ENCODE measurements at regions not wholly inside any gene's neighbourhood (a gene's known extent, or its start where the extent isn't known, plus 50 kb on each side); places are given as distances from the start of the nearest gene placed in this dataset.
"Not testable (repeated sequence)": the region's sequence is repeated elsewhere in the genome, so short reads cannot be mapped to it uniquely, and the experiment has no call there.

GRCh38 chr7:67916571-67917436, 920.2 kb downstream of the TYW1 start:
- Histone ChIP-seq H3K27me3 (ENCODE audit: low read depth, low read length) (no peaks in the 10 kb centered on the region), H3K4me3 (ENCODE audit: low read depth in 1 of 2, low read length in 2 of 2) (no peak overlapping the region), H3K4me1 (ENCODE audit: control insufficient read depth in 1 of 2, insufficient read depth in 2 of 2, low read length in 2 of 2) (no peaks in the 10 kb centered on the region), H3K36me3 (ENCODE audit: control insufficient read depth in 1 of 2, insufficient read depth in 2 of 2, low read length in 2 of 2) (no peaks in the 10 kb centered on the region), H3K27ac (ENCODE audit: low read length) (no peak overlapping the region), H3K9me3 (ENCODE audit: control insufficient read depth in 1 of 2, low read length in 2 of 2) (peaks cover 0 to 4% of the 10 kb centered on the region in 2 donors)

- Histone ChIP-seq H3K36me3 (ENCODE audit: control insufficient read depth in 1 of 2, insufficient read depth in 2 of 2, low read length in 2 of 2) (no peaks in the 10 kb centered on the region), H3K27me3 (ENCODE audit: low read depth, low read length) (no peaks in the 10 kb centered on the region), H3K4me1 (ENCODE audit: control insufficient read depth in 1 of 2, insufficient read depth in 2 of 2, low read length in 2 of 2) (no peaks in the 10 kb centered on the region), H3K4me3 (ENCODE audit: low read depth in 1 of 2, low read length in 2 of 2) (no peak overlapping the region), H3K27ac (ENCODE audit: low read length) (no peak overlapping the region), H3K9me3 (ENCODE audit: control insufficient read depth in 1 of 2, low read length in 2 of 2) (peaks cover 0 to 4% of the 10 kb centered on the region in 2 donors)
These were observed 920.8 kb downstream of the TYW1 start for GRCh38 chr7:67917437-67917755.

- Histone ChIP-seq H3K27me3 (ENCODE audit: low read depth, low read length) (no peaks in the 10 kb centered on the region), H3K27ac (ENCODE audit: low read length) (no peak overlapping the region), H3K9me3 (ENCODE audit: control insufficient read depth in 1 of 2, low read length in 2 of 2) (peaks cover 0 to 4% of the 10 kb centered on the region in 2 donors), H3K36me3 (ENCODE audit: control insufficient read depth in 1 of 2, insufficient read depth in 2 of 2, low read length in 2 of 2) (no peaks in the 10 kb centered on the region), H3K4me3 (ENCODE audit: low read depth in 1 of 2, low read length in 2 of 2) (no peak overlapping the region), H3K4me1 (ENCODE audit: control insufficient read depth in 1 of 2, insufficient read depth in 2 of 2, low read length in 2 of 2) (no peaks in the 10 kb centered on the region)
These were observed 921.5 kb downstream of the TYW1 start for GRCh38 chr7:67918158-67918557.

GRCh38 chr7:67923286-67923685, 926.7 kb downstream of the TYW1 start:
- Histone ChIP-seq H3K4me1 (ENCODE audit: control insufficient read depth in 1 of 2, insufficient read depth in 2 of 2, low read length in 2 of 2) (peaks cover 0 to 2% of the 10 kb centered on the region in 2 donors), H3K4me3 (ENCODE audit: low read depth in 1 of 2, low read length in 2 of 2) (no peak overlapping the region), H3K9me3 (ENCODE audit: control insufficient read depth in 1 of 2, low read length in 2 of 2) (peaks cover 0 to under 1% of the 10 kb centered on the region in 2 donors), H3K27ac (ENCODE audit: low read length) (no peak overlapping the region), H3K36me3 (ENCODE audit: control insufficient read depth in 1 of 2, insufficient read depth in 2 of 2, low read length in 2 of 2) (no peaks in the 10 kb centered on the region), H3K27me3 (ENCODE audit: low read depth, low read length) (no peaks in the 10 kb centered on the region)

- H3K27ac ChIP-seq (ENCODE audit: low read length) = no peak overlapping the region
- H3K4me3 ChIP-seq (ENCODE audit: low read depth in 1 of 2, low read length in 2 of 2) = no peak overlapping the region
- H3K4me1 ChIP-seq (ENCODE audit: control insufficient read depth in 1 of 2, insufficient read depth in 2 of 2, low read length in 2 of 2) = peaks cover 0 to 3% of the 10 kb centered on the region in 2 donors
- no peaks in the 10 kb centered on the region for H3K36me3 ChIP-seq (ENCODE audit: control insufficient read depth in 1 of 2, insufficient read depth in 2 of 2, low read length in 2 of 2)
- no peaks in the 10 kb centered on the region for H3K9me3 ChIP-seq (ENCODE audit: control insufficient read depth in 1 of 2, low read length in 2 of 2)
- no peaks in the 10 kb centered on the region for H3K27me3 ChIP-seq (ENCODE audit: low read depth, low read length)
These were observed 931.5 kb downstream of the TYW1 start for GRCh38 chr7:67928141-67928540.

GRCh38 chr7:67936447-67936846, 939.8 kb downstream of the TYW1 start:
- H3K27me3 ChIP-seq (ENCODE audit: low read depth, low read length); H3K9me3 ChIP-seq (ENCODE audit: control insufficient read depth in 1 of 2, low read length in 2 of 2); H3K36me3 ChIP-seq (ENCODE audit: control insufficient read depth in 1 of 2, insufficient read depth in 2 of 2, low read length in 2 of 2); H3K4me1 ChIP-seq (ENCODE audit: control insufficient read depth in 1 of 2, insufficient read depth in 2 of 2, low read length in 2 of 2); H3K4me3 ChIP-seq (ENCODE audit: low read depth in 1 of 2, low read length in 2 of 2); H3K27ac ChIP-seq (ENCODE audit: low read length): not testable (repeated sequence)

GRCh38 chr7:67940400-67940799, 943.8 kb downstream of the TYW1 start:
- H3K27ac ChIP-seq (ENCODE audit: low read length) = no peak overlapping the region
- no peak overlapping the region for H3K4me3 ChIP-seq (ENCODE audit: low read depth in 1 of 2, low read length in 2 of 2)
- H3K4me1 ChIP-seq (ENCODE audit: control insufficient read depth in 1 of 2, insufficient read depth in 2 of 2, low read length in 2 of 2) = no peaks in the 10 kb centered on the region
- no peaks in the 10 kb centered on the region for H3K9me3 ChIP-seq (ENCODE audit: control insufficient read depth in 1 of 2, low read length in 2 of 2)
- H3K36me3 ChIP-seq (ENCODE audit: control insufficient read depth in 1 of 2, insufficient read depth in 2 of 2, low read length in 2 of 2) = no peaks in the 10 kb centered on the region
- no peaks in the 10 kb centered on the region for H3K27me3 ChIP-seq (ENCODE audit: low read depth, low read length)

GRCh38 chr7:67947191-67947590, 950.6 kb downstream of the TYW1 start:
- Histone ChIP-seq H3K4me1 (ENCODE audit: control insufficient read depth in 1 of 2, insufficient read depth in 2 of 2, low read length in 2 of 2) (no peaks in the 10 kb centered on the region), H3K4me3 (ENCODE audit: low read depth in 1 of 2, low read length in 2 of 2) (no peak overlapping the region), H3K27me3 (ENCODE audit: low read depth, low read length) (no peaks in the 10 kb centered on the region), H3K36me3 (ENCODE audit: control insufficient read depth in 1 of 2, insufficient read depth in 2 of 2, low read length in 2 of 2) (no peaks in the 10 kb centered on the region), H3K27ac (ENCODE audit: low read length) (no peak overlapping the region), H3K9me3 (ENCODE audit: control insufficient read depth in 1 of 2, low read length in 2 of 2) (no peaks in the 10 kb centered on the region)

GRCh38 chr7:67947646-67948045, 951.0 kb downstream of the TYW1 start:
- Histone ChIP-seq H3K4me3 (ENCODE audit: low read depth in 1 of 2, low read length in 2 of 2) (no peak overlapping the region), H3K9me3 (ENCODE audit: control insufficient read depth in 1 of 2, low read length in 2 of 2) (no peaks in the 10 kb centered on the region), H3K27me3 (ENCODE audit: low read depth, low read length) (no peaks in the 10 kb centered on the region), H3K4me1 (ENCODE audit: control insufficient read depth in 1 of 2, insufficient read depth in 2 of 2, low read length in 2 of 2) (no peaks in the 10 kb centered on the region), H3K36me3 (ENCODE audit: control insufficient read depth in 1 of 2, insufficient read depth in 2 of 2, low read length in 2 of 2) (no peaks in the 10 kb centered on the region), H3K27ac (ENCODE audit: low read length) (no peak overlapping the region)

GRCh38 chr7:67950321-67951083, 953.9 kb downstream of the TYW1 start:
- Histone ChIP-seq H3K9me3 (ENCODE audit: control insufficient read depth in 1 of 2, low read length in 2 of 2) (no peaks in the 10 kb centered on the region), H3K4me1 (ENCODE audit: control insufficient read depth in 1 of 2, insufficient read depth in 2 of 2, low read length in 2 of 2) (no peaks in the 10 kb centered on the region), H3K27ac (ENCODE audit: low read length) (no peak overlapping the region), H3K36me3 (ENCODE audit: control insufficient read depth in 1 of 2, insufficient read depth in 2 of 2, low read length in 2 of 2) (no peaks in the 10 kb centered on the region), H3K4me3 (ENCODE audit: low read depth in 1 of 2, low read length in 2 of 2) (no peak overlapping the region), H3K27me3 (ENCODE audit: low read depth, low read length) (no peaks in the 10 kb centered on the region)

GRCh38 chr7:67955061-67955460, 958.4 kb downstream of the TYW1 start:
- H3K4me1 ChIP-seq (ENCODE audit: control insufficient read depth in 1 of 2, insufficient read depth in 2 of 2, low read length in 2 of 2) = no peaks in the 10 kb centered on the region
- H3K27ac ChIP-seq (ENCODE audit: low read length) = no peak overlapping the region
- no peaks in the 10 kb centered on the region for H3K36me3 ChIP-seq (ENCODE audit: control insufficient read depth in 1 of 2, insufficient read depth in 2 of 2, low read length in 2 of 2)
- H3K9me3 ChIP-seq (ENCODE audit: control insufficient read depth in 1 of 2, low read length in 2 of 2) = peaks cover 0 to 2% of the 10 kb centered on the region in 2 donors
- no peaks in the 10 kb centered on the region for H3K27me3 ChIP-seq (ENCODE audit: low read depth, low read length)
- no peak overlapping the region for H3K4me3 ChIP-seq (ENCODE audit: low read depth in 1 of 2, low read length in 2 of 2)

Data from muscle layer of duodenum (tissue), 2 donors.